Liver (tissue), 3 donors: ENCODE measurements at regions not wholly inside any gene's neighbourhood (a gene's known extent, or its start where the extent isn't known, plus 50 kb on each side); places are given as distances from the start of the nearest gene placed in this dataset.

ENCODE experiments used
- ATF3 ChIP-seq: IDR thresholded peaks from 2 replicates; pipeline ENCODE4 v1.6.1; 2016; ENCODE audit warnings: antibody characterized with exemption
- CTCF ChIP-seq: fragments of 150-350 bp; IDR thresholded peaks from 2 replicates; pipeline ENCODE4 v1.5.1; 2017; ENCODE audit warnings: improper control_type of control experiment, low read depth, low read length; ENCODE audit not compliant: missing input control
- EGR1 ChIP-seq, 2 donors: IDR thresholded peaks; 2 replicates each; pipeline ENCODE4 v1.6.1; 2016 to 2018; ENCODE audit warnings: antibody characterized with exemption in 2 of 2, low read depth in 2 of 2
- GABPA ChIP-seq, 2 donors: IDR thresholded peaks in 1 of 2; conservative IDR thresholded peaks in 1 of 2; 2 replicates each; pipeline ENCODE4 v1.6.1; 2016; ENCODE audit warnings: antibody characterized with exemption in 2 of 2, mild to moderate bottlenecking in 1 of 2, moderate library complexity in 1 of 2
- HNF4A ChIP-seq, 2 donors: conservative IDR thresholded peaks; 2 replicates each; pipeline ENCODE4 v1.6.1; 2016; ENCODE audit warnings: antibody characterized with exemption in 2 of 2, mild to moderate bottlenecking in 2 of 2
- MAX ChIP-seq: IDR thresholded peaks from 2 replicates; pipeline ENCODE4 v1.6.1; 2016; ENCODE audit warnings: antibody characterized with exemption
- RAD21 ChIP-seq, 2 donors: IDR thresholded peaks; 2 replicates each; pipeline ENCODE4 v1.6.1; 2016; ENCODE audit warnings: antibody characterized with exemption in 2 of 2, mild to moderate bottlenecking in 2 of 2
- REST ChIP-seq: IDR thresholded peaks from 2 replicates; pipeline ENCODE4 v1.6.1; 2016; ENCODE audit warnings: antibody characterized with exemption, mild to moderate bottlenecking
- SP1 ChIP-seq: IDR thresholded peaks from 2 replicates; pipeline ENCODE4 v1.6.1; 2018; ENCODE audit warnings: antibody characterized with exemption, mild to moderate bottlenecking
- TAF1 ChIP-seq: conservative IDR thresholded peaks from 2 replicates; pipeline ENCODE4 v1.6.1; 2016; ENCODE audit warnings: antibody characterized with exemption, mild to moderate bottlenecking
- YY1 ChIP-seq: IDR thresholded peaks from 2 replicates; pipeline ENCODE4 v1.6.1; 2016; ENCODE audit warnings: antibody characterized with exemption, mild to moderate bottlenecking
- donor health status: healthy.
- donor health status: healthy.

- no peak for TF ChIP-seq TAF1
- no peak for TF ChIP-seq CTCF
- TF ChIP-seq MAX = no peak
- no peak for TF ChIP-seq HNF4A (conservative IDR thresholded peaks at IDR 0.05)
- TF ChIP-seq GABPA (IDR thresholded peaks at IDR 0.05 in 1 of 2, conservative IDR thresholded peaks at IDR 0.05 in 1 of 2) = no peak
- TF ChIP-seq RAD21 (IDR thresholded peaks at IDR 0.05) = no peak
- TF ChIP-seq YY1 = no peak
- no peak for TF ChIP-seq REST
- TF ChIP-seq ATF3 = no peak
- TF ChIP-seq SP1 = no peak
- TF ChIP-seq EGR1 (IDR thresholded peaks at IDR 0.05; ENCODE audit: low read depth in 2 of 2) = no peak
Observed at GRCh38 chr13:106112191-106112590, 423.3 kb downstream of the EFNB2 start.
